Transverse colon (tissue), 4 donors: ENCODE measurements at regions not wholly inside any gene's neighbourhood (a gene's known extent, or its start where the extent isn't known, plus 50 kb on each side); places are given as distances from the start of the nearest gene placed in this dataset.

Source experiments
- DNase-seq: peaks from one replicate; pipeline ENCODE4 v3.0.0-alpha.2; 2019
- H3K27ac ChIP-seq, 4 donors: fragments of 200-600 bp; sonication (generic); 2 replicates each; pipeline ENCODE4 v1.5.1; 2016 to 2018; ENCODE audit warnings: inconsistent platforms in 4 of 4
- H3K27me3 ChIP-seq: fragments of 200-600 bp; sonication (generic); 2 replicates; pipeline ENCODE4 v1.5.1; 2017; ENCODE audit warnings: inconsistent platforms
- H3K36me3 ChIP-seq, 4 donors: fragments of 200-600 bp; sonication (generic); 2 replicates each; pipeline ENCODE4 v1.5.1; 2017 to 2019; ENCODE audit warnings: inconsistent platforms in 4 of 4
- H3K4me1 ChIP-seq, 4 donors: fragments of 200-600 bp; sonication (generic); 2 replicates each; pipeline ENCODE4 v1.5.1; 2017 to 2020; ENCODE audit warnings: inconsistent platforms in 4 of 4
- H3K4me3 ChIP-seq, 4 donors: fragments of 200-600 bp; sonication (generic); 1 replicate in 1 of 4; 2 replicates in 3 of 4; pipeline versions ENCODE4 v1.5.1 to v1.6.1; 2017 to 2019; ENCODE audit warnings: inconsistent platforms in 4 of 4
- H3K9me3 ChIP-seq, 2 donors: fragments of 200-600 bp; sonication (generic); 2 replicates each; pipeline ENCODE4 v1.5.1; 2017 to 2019; ENCODE audit warnings: inconsistent platforms in 2 of 2
- EP300 ChIP-seq: sonication (generic); formaldehyde crosslinking; IDR thresholded peaks from one replicate; pipeline ENCODE4 v1.6.1; 2017; ENCODE audit warnings: antibody characterized with exemption, low read depth
- POLR2A ChIP-seq: fragments of 450-650 bp; IDR thresholded peaks from one replicate; pipeline ENCODE4 v1.6.1; 2016; ENCODE audit warnings: antibody characterized with exemption, mild to moderate bottlenecking, moderate library complexity
- POLR2AphosphoS5 ChIP-seq, 3 donors: sonication (generic); formaldehyde crosslinking; IDR thresholded peaks; one replicate each; pipeline ENCODE4 v1.6.1; 2016; ENCODE audit warnings: antibody characterized with exemption in 3 of 3
- WGBS, 2 donors: methylation state at CpG; one replicate each; pipeline ENCODE4 v1.1.5; 2018; ENCODE audit warnings: low coverage in 1 of 2; 5-methylcytosine and 5-hydroxymethylcytosine counted together
- in situ Hi-C, 4 donors: fragments of 200-750 bp; cut with MboI; loops; one replicate each; pipeline versions ENCODE4 v1.15.0 to v1.15.1; 2017; ENCODE audit warnings: low sequenced_read_pairs in 3 of 4, low pct_ligation_motif_present in 1 of 4, low pct_unique_long_range_greater_than_20kb in 1 of 4
- intact Hi-C: fragments of 100-400 bp; cut with DNase I; formaldehyde crosslinking; loops from one replicate; pipeline ENCODE4 v1.15.1; 2023; ENCODE audit warnings: low total_unique reads
- TF ChIP-seq, protein P1 (sequence below), 5 experiments: fragments of 200-600 bp in 3 of 5; fragments of 450-650 bp in 2 of 5; sonication (generic) in 3 of 5; IDR thresholded peaks; 1 replicate in 2 of 5; 2 replicates in 3 of 5; pipeline ENCODE4 v1.5.1; 2016 to 2017; ENCODE audit warnings: antibody characterized with exemption in 5 of 5, inconsistent platforms in 3 of 5, mild to moderate bottlenecking in 2 of 5, moderate library complexity in 1 of 5

DNA sequence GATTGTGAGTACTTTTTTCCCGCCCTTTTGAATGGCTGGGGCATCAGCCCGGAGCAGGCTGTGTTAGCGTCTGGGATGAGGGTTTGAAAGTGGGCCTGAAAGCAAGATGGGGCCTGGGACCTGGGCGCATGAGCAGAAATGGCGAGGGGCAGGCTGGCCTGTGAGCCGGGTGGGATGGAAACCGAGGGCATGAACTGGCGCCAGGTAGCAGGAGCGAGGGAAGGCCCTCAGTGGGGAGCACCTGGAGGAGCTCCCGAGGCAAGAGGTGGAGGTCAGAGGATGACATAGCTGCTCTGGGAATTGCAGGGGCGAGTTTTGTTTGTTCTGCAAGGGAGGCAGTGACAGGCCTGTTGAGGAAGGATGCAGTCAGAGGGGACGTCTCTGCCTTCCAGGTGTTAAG, 68.6 kb downstream of the RGS12 start:
- intact Hi-C loops = no loop called here
- TF ChIP-seq POLR2A (no peak), POLR2AphosphoS5 (IDR thresholded peaks at IDR 0.05) (no peak)
- TF ChIP-seq, protein P1, sequence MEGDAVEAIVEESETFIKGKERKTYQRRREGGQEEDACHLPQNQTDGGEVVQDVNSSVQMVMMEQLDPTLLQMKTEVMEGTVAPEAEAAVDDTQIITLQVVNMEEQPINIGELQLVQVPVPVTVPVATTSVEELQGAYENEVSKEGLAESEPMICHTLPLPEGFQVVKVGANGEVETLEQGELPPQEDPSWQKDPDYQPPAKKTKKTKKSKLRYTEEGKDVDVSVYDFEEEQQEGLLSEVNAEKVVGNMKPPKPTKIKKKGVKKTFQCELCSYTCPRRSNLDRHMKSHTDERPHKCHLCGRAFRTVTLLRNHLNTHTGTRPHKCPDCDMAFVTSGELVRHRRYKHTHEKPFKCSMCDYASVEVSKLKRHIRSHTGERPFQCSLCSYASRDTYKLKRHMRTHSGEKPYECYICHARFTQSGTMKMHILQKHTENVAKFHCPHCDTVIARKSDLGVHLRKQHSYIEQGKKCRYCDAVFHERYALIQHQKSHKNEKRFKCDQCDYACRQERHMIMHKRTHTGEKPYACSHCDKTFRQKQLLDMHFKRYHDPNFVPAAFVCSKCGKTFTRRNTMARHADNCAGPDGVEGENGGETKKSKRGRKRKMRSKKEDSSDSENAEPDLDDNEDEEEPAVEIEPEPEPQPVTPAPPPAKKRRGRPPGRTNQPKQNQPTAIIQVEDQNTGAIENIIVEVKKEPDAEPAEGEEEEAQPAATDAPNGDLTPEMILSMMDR (IDR thresholded peaks at IDR 0.05) = no peak
- Histone ChIP-seq H3K9me3 (no peaks in the 10 kb centered on the region), H3K4me3 (no peak overlapping the region), H3K36me3 (no peaks in the 10 kb centered on the region), H3K27me3 (no peaks in the 10 kb centered on the region), H3K27ac (no peak overlapping the region), H3K4me1 (no peaks in the 10 kb centered on the region)
- in situ Hi-C loops = no loop called here
- 92% methylated on average over 12 of the region's 12 CpGs for WGBS, 2 donors
- DNase-seq = no peak

DNA sequence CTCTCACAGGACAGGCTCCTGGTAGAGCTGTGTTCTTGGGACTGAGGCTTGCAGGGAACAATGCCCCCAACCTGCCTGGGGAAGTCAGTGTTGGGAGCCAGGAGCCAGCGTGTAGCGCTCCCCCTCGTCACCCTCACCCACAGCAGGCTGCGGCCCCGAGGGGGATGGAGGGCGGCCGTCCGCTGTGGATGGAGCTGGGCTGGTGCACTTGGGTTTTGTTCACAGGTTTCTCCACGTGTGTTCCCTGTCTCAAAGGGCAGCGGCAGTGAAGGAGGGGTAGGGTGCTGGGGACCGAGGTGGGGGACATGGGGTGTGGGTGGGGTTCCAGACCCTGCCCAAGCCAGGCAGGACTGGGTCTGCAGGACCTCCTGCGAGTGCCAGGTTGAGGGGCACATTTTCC, 69.1 kb downstream of the RGS12 start:
- intact Hi-C loops = no loop called here
- in situ Hi-C loops = no loop called here
- no peaks in the 10 kb centered on the region for H3K4me1 ChIP-seq
- no peaks in the 10 kb centered on the region for H3K9me3 ChIP-seq
- H3K36me3 ChIP-seq = no peaks in the 10 kb centered on the region
- no peak overlapping the region for H3K27ac ChIP-seq
- TF ChIP-seq POLR2AphosphoS5 (IDR thresholded peaks at IDR 0.05) = no peak
- no peak for TF ChIP-seq POLR2A
- TF ChIP-seq, protein P1 (IDR thresholded peaks at IDR 0.05) = no peak
- no peak for TF ChIP-seq EP300
- no peaks in the 10 kb centered on the region for H3K27me3 ChIP-seq
- H3K4me3 ChIP-seq = no peak overlapping the region
- WGBS, 2 donors = 90% methylated on average over 12 of the region's 12 CpGs; no CpG with 5 or more reads in 1 of the 2 donors
- no peak for DNase-seq

DNA sequence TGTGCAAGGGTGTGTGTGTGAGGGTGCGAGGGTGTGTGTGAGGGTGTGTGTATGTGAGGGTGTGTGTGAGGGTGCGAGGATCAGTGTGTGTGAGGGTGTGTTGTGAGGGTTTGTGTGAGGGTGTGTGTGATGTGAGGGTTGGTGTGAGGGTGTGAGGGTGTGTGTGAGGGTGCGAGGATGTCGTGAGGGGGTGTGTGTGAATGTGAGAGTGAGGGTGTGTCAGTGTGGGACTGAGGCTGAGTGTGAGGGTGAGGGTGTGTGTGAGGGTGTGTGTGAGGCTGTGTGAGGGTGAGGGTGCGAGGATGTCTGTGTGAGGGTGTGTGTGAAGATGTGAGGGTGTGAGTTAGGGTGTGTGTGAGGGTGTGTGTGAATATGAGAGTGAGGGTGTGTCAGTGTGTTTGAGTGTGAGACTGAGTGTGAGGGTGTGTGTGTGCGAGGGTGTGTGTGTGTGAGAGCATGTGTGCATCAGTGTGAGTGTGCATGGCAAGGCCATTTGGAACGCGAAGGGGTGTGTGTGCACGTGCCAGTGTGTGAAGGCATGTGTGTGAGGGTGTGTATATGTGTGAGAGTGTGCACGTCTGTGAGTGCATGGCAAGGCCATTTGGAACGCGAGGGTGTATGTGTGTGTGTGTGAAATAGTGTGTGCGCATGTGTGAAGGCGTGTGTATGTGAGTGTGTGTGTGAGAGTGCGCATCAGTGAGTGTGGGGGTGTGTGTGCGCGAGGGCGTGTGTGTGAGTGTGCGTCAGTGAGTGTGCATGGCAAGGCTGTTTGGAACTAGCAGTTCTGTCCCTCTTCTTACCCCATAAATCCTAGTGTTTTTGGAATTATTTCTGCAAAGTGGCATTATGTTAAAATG, 69.8 kb downstream of the RGS12 start:
- no peak for DNase-seq
- WGBS, 2 donors = 95 to 96% methylated on average over 19 of the region's 19 CpGs
- Histone ChIP-seq H3K36me3 (no peaks in the 10 kb centered on the region), H3K9me3 (no peaks in the 10 kb centered on the region), H3K27me3 (no peaks in the 10 kb centered on the region), H3K4me1 (no peaks in the 10 kb centered on the region), H3K27ac (no peak overlapping the region), H3K4me3 (no peak overlapping the region)
- in situ Hi-C loops = no loop called here
- TF ChIP-seq EP300 (no peak), POLR2AphosphoS5 (IDR thresholded peaks at IDR 0.05) (no peak), POLR2A (no peak)
- TF ChIP-seq, protein P1 (IDR thresholded peaks at IDR 0.05) = no peak
- intact Hi-C loops = no loop called here

DNA sequence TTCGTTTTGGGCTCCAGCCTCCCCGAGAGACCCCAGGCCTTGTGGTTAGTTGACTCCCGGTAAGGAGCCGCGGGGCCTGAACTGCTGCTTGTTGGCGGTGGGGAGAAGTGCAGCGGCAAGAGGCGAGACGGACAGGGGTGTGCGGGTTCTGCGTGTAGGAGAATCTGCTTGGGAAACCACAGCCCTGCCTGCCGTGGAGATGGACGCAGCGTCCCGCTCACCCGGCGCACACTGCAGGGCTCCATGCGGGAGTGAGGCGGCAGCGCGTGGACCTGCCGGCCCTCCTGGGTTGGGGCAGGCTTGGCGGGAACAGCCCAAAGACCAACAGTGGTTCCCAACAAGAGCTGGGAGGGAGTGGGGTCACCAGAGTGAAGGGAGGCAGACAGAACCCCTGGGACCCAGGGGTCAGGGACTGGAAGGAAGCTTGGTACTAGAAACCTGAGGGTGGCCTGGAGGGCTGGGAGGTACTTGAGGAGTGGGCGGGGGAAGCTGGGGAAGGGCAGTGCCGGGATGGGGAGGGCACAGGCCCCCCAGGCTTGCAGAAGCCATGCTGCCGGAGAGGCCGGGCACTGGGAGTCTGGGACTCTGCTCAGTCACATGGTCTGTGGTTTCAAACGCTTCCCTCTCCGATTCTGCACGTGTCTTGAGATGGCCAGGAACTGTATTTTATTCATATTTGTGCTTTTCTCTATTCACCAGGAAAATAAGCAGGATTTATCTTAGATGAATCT, 70.8 kb downstream of the RGS12 start:
- no peak for DNase-seq
- H3K4me3 ChIP-seq = no peak overlapping the region
- intact Hi-C loops (loop anchor here (1.0 kb wide), 1 partner anchor 45 kb away; no protein-coding TSS in a partner anchor), in situ Hi-C loops (no loop called here)
- no peaks in the 10 kb centered on the region for H3K27me3 ChIP-seq
- no peaks in the 10 kb centered on the region for H3K36me3 ChIP-seq
- TF ChIP-seq POLR2A (no peak), EP300 (no peak), POLR2AphosphoS5 (IDR thresholded peaks at IDR 0.05) (no peak)
- TF ChIP-seq, protein P1 (IDR thresholded peaks at IDR 0.05) = no peak
- no peak overlapping the region for H3K27ac ChIP-seq
- WGBS, 2 donors = 90% methylated on average over 30 of the region's 30 CpGs; no CpG with 5 or more reads in 1 of the 2 donors
- no peaks in the 10 kb centered on the region for H3K9me3 ChIP-seq
- peaks cover 0 to under 1% (median 0%) of the 10 kb centered on the region in 4 donors for H3K4me1 ChIP-seq
